Stomach (tissue), 8 donors: ENCODE measurements at regions not wholly inside any gene's neighbourhood (a gene's known extent, or its start where the extent isn't known, plus 50 kb on each side); places are given as distances from the start of the nearest gene placed in this dataset.

Experiments
- DNase-seq, 2 donors: peaks; one replicate each; pipeline versions ENCODE4 v3.0.0 to v3.0.0-alpha.2; 2013 to 2019
- H3K27ac ChIP-seq, 5 donors: fragments of 200-600 bp in 4 of 5; sonication (generic) in 4 of 5; one replicate each; pipeline ENCODE4 v1.5.1; 2013 to 2019; ENCODE audit warnings: mild to moderate bottlenecking in 1 of 5, moderate library complexity in 1 of 5
- H3K27me3 ChIP-seq, 3 donors: fragments of 200-600 bp; sonication (generic); one replicate each; pipeline ENCODE4 v1.5.1; 2017 to 2019; ENCODE audit warnings: mixed run types in 1 of 3
- H3K36me3 ChIP-seq, 4 donors: fragments of 200-600 bp; sonication (generic); 1 replicate in 3 of 4; 2 replicates in 1 of 4; pipeline ENCODE4 v1.5.1; 2016 to 2019
- H3K4me1 ChIP-seq, 4 donors: fragments of 200-600 bp; sonication (generic); one replicate each; pipeline ENCODE4 v1.5.1; 2016 to 2019
- H3K4me3 ChIP-seq, 4 donors: fragments of 200-600 bp; sonication (generic) in 3 of 4; one replicate each; pipeline ENCODE4 v1.5.1; 2016 to 2019; ENCODE audit warnings: mild to moderate bottlenecking in 1 of 4
- H3K9me3 ChIP-seq, 4 donors: fragments of 200-600 bp; sonication (generic); one replicate each; pipeline ENCODE4 v1.5.1; 2016 to 2019
- EP300 ChIP-seq: sonication (generic); formaldehyde crosslinking; IDR thresholded peaks from one replicate; pipeline ENCODE4 v1.6.1; 2017; ENCODE audit warnings: antibody characterized with exemption
- POLR2A ChIP-seq, 4 donors: fragments of 450-650 bp; IDR thresholded peaks; one replicate each; pipeline ENCODE4 v1.6.1; 2016; ENCODE audit warnings: antibody characterized with exemption in 4 of 4, control low read depth in 2 of 4, mild to moderate bottlenecking in 1 of 4, moderate library complexity in 1 of 4
- POLR2AphosphoS5 ChIP-seq, 3 donors: sonication (generic); formaldehyde crosslinking; IDR thresholded peaks; one replicate each; pipeline ENCODE4 v1.6.1; 2016; ENCODE audit warnings: antibody characterized with exemption in 3 of 3
- WGBS, 5 donors: extraction: QIAGEN DNeasy Blood & Tissue Kit in 3 of 5; methylation state at CpG; one replicate each; pipeline versions ENCODE4 v1.1.5 to v1.1.7; 2013 to 2018; 5-methylcytosine and 5-hydroxymethylcytosine counted together
- intact Hi-C: fragments of 100-400 bp; cut with DNase I; formaldehyde crosslinking; loops from one replicate; pipeline ENCODE4 v1.15.1; 2023; ENCODE audit warnings: low total_unique reads
- TF ChIP-seq, protein P1 (sequence below), 7 experiments: fragments of 450-650 bp in 4 of 7; fragments of 200-600 bp in 3 of 7; sonication (generic) in 3 of 7; IDR thresholded peaks; one replicate each; pipeline ENCODE4 v1.5.1; 2016 to 2019; ENCODE audit warnings: antibody characterized with exemption in 7 of 7, control low read depth in 2 of 7, mild to moderate bottlenecking in 1 of 7
- donor health status: healthy with polysubstance abuse.
- donor health status: Bipolar disorder and iron deficiency.
- donor health status: healthy.

DNA sequence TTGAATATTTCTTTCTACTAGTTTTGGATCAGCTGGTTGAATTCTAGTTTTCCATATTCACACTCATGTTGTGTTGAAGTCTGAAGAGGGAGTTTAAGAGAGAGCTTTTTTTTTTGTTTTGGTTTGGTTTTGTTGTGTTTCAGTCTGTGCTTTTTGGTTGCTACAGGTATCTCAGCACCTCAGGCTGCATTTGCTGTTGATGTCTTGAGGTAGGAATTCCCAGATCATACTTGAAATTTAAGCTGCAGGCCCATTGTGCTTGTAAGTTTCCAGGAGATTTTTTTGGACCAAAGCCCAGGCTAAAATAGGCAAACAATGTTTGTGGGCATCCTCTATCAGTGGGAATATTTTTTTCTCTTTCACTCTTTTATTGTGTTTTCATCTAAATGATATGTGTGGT lies 190.2 kb upstream of the AGA start:
- TF ChIP-seq POLR2A (IDR thresholded peaks at IDR 0.05) (no peak), EP300 (no peak), POLR2AphosphoS5 (IDR thresholded peaks at IDR 0.05) (no peak)
- TF ChIP-seq, protein P1, sequence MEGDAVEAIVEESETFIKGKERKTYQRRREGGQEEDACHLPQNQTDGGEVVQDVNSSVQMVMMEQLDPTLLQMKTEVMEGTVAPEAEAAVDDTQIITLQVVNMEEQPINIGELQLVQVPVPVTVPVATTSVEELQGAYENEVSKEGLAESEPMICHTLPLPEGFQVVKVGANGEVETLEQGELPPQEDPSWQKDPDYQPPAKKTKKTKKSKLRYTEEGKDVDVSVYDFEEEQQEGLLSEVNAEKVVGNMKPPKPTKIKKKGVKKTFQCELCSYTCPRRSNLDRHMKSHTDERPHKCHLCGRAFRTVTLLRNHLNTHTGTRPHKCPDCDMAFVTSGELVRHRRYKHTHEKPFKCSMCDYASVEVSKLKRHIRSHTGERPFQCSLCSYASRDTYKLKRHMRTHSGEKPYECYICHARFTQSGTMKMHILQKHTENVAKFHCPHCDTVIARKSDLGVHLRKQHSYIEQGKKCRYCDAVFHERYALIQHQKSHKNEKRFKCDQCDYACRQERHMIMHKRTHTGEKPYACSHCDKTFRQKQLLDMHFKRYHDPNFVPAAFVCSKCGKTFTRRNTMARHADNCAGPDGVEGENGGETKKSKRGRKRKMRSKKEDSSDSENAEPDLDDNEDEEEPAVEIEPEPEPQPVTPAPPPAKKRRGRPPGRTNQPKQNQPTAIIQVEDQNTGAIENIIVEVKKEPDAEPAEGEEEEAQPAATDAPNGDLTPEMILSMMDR (IDR thresholded peaks at IDR 0.05) = no peak
- peaks cover 0 to 10% (median 9%) of the 10 kb centered on the region in 4 donors for H3K9me3 ChIP-seq
- no peaks in the 10 kb centered on the region for H3K27me3 ChIP-seq
- no peak overlapping the region for H3K27ac ChIP-seq
- no peak for DNase-seq
- H3K36me3 ChIP-seq = no peaks in the 10 kb centered on the region
- H3K4me3 ChIP-seq = no peak overlapping the region
- no peaks in the 10 kb centered on the region for H3K4me1 ChIP-seq
- intact Hi-C loops = no loop called here

DNA sequence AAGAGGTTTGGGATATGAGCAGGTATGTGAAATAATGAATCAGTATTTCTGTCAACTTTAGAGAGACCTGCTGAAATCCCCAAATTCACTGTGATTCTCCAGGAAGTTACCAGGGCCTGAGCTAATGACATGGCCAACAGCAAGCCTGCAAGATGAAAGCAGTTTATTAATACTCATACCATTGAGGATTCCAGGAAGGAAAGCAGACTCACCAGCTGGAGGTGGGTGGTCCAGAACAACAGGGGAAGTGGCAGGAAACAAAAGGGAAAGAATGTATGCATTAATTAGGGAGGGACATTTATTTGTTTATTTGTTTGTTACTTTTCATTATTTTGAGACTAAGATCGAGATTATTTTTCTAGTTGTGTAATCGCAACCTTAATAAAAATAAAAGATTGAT lies 196.6 kb upstream of the AGA start:
- TF ChIP-seq EP300 (no peak), POLR2A (IDR thresholded peaks at IDR 0.05) (no peak), POLR2AphosphoS5 (IDR thresholded peaks at IDR 0.05) (no peak)
- TF ChIP-seq, protein P1 (IDR thresholded peaks at IDR 0.05) = no peak
- intact Hi-C loops = no loop called here
- H3K9me3 ChIP-seq = peaks cover 0 to 10% (median 9%) of the 10 kb centered on the region in 4 donors
- H3K4me3 ChIP-seq = no peak overlapping the region
- H3K36me3 ChIP-seq = no peaks in the 10 kb centered on the region
- no peaks in the 10 kb centered on the region for H3K27me3 ChIP-seq
- WGBS, 5 donors = 30 to 60% (median 35%) methylated on average over 2 of the region's 2 CpGs
- no peaks in the 10 kb centered on the region for H3K4me1 ChIP-seq
- DNase-seq = no peak
- H3K27ac ChIP-seq = no peak overlapping the region

DNA sequence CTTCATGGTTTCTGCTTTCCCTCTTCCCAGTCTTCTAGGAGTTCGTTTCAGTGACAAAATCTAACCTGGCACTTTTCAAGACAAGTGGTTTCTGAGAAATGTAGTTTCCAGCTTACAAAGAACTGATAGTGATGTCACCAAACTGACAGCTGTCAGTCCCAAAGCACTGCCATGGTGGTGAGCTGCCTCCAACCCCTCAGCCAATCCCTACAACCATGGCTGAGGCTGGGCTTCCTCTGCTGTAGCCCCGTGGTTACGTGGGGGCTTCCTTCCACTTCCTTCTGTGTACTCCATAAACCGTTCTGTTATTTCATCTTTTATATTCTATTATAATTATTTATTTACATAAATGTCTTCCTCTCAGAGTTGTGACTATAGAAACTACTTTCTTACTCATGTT lies 198.6 kb upstream of the AGA start:
- DNase-seq = no peak
- Histone ChIP-seq H3K36me3 (no peaks in the 10 kb centered on the region), H3K4me1 (no peaks in the 10 kb centered on the region), H3K4me3 (no peak overlapping the region), H3K27ac (no peak overlapping the region), H3K9me3 (peaks cover 0 to 10% (median 9%) of the 10 kb centered on the region in 4 donors), H3K27me3 (no peaks in the 10 kb centered on the region)
- no peak for TF ChIP-seq POLR2AphosphoS5 (IDR thresholded peaks at IDR 0.05)
- no peak for TF ChIP-seq POLR2A (IDR thresholded peaks at IDR 0.05)
- 54 to 64% (median 58%) methylated on average over 4 of the region's 4 CpGs for WGBS, 5 donors
- intact Hi-C loops = no loop called here

DNA sequence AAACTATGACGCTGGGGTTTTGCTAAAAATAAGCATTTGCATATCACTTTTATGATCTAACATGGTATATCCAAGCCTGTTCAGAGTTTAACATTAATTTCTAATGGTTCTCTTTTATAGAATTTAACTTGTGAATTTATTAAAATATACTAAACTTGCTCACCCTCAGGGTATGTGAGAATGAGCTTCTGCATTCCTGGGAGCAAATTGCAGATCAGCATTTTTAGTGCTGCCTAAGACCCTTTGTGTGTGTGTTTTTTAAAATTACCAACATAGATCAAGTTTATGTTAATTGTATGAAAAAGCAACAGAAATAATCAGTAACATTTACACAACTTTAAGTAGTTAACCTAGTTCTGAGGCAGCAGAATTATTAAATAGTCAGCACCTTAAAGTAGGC lies 218.0 kb upstream of the AGA start:
- no peak for DNase-seq
- 76 to 85% (median 82%) methylated on average over 1 of the region's 1 CpG for WGBS, 5 donors
- H3K9me3 ChIP-seq = peaks cover 0 to 24% (median 9%) of the 10 kb centered on the region in 4 donors
- TF ChIP-seq, protein P1 (IDR thresholded peaks at IDR 0.05) = no peak
- TF ChIP-seq POLR2AphosphoS5 (IDR thresholded peaks at IDR 0.05) (no peak), EP300 (no peak), POLR2A (IDR thresholded peaks at IDR 0.05) (no peak)
- no peak overlapping the region for H3K4me3 ChIP-seq
- intact Hi-C loops = no loop called here
- no peaks in the 10 kb centered on the region for H3K4me1 ChIP-seq
- no peaks in the 10 kb centered on the region for H3K36me3 ChIP-seq
- no peaks in the 10 kb centered on the region for H3K27me3 ChIP-seq
- no peak overlapping the region for H3K27ac ChIP-seq

DNA sequence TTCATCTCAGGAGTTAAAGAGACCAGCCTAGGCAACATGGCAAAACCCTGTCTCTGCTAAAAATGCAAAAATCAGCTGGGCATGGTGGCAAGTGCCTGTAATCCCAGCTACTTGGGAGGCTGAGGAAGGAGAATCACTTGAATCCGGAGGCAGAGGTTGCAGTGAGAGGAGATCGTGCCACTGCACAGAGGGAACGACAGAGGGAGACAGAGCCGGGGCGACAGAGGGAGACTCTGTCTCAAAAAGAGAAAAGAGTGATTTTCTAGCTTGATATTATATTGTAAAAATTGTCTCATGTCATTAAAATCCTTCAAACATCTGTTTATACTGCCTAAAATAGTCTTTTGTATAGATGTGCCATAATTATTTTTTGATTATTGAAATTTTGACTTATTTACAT lies 225.4 kb upstream of the AGA start:
- DNase-seq = no peak
- intact Hi-C loops = no loop called here
- 69 to 78% (median 73%) methylated on average over 5 of the region's 5 CpGs for WGBS, 5 donors
- Histone ChIP-seq H3K36me3 (no peaks in the 10 kb centered on the region), H3K9me3 (peaks cover 0 to 10% (median 0%) of the 10 kb centered on the region in 4 donors), H3K4me1 (no peaks in the 10 kb centered on the region), H3K4me3 (no peak overlapping the region), H3K27me3 (no peaks in the 10 kb centered on the region), H3K27ac (no peak overlapping the region)
- TF ChIP-seq, protein P1 (IDR thresholded peaks at IDR 0.05) = no peak
- no peak for TF ChIP-seq POLR2AphosphoS5 (IDR thresholded peaks at IDR 0.05)
- no peak for TF ChIP-seq EP300
- TF ChIP-seq POLR2A (IDR thresholded peaks at IDR 0.05) = no peak
